GM23338 (cell line): ENCODE measurements at regions not wholly inside any gene's neighbourhood (a gene's known extent, or its start where the extent isn't known, plus 50 kb on each side); places are given as distances from the start of the nearest gene placed in this dataset.
"Not testable (repeated sequence)": the region's sequence is repeated elsewhere in the genome, so short reads cannot be mapped to it uniquely, and the experiment has no call there.

Experiments
- ATAC-seq: fragments of 200-7000 bp; cut with Tn5 transposase; 3 replicates; pipeline ENCODE4 v1.9.1; 2020
- DNase-seq: peaks from one replicate; pipeline ENCODE4 v3.0.0-alpha.2; 2015; ENCODE audit warnings: low spot score
- H2AFZ ChIP-seq: fragments of 200-600 bp; sonication (generic); 2 replicates; pipeline ENCODE4 v1.8.0; 2016; ENCODE audit warnings: antibody characterized with exemption, mild to moderate bottlenecking, moderate library complexity
- H3F3A ChIP-seq: fragments of 200-600 bp; sonication (generic); replicated peaks from 2 replicates; pipeline ENCODE4 v1.8.0; 2017; ENCODE audit warnings: antibody characterized with exemption, mixed run types, low read depth
- H3K27ac ChIP-seq: fragments of 200-600 bp; sonication (generic); 2 replicates; pipeline ENCODE4 v1.6.1; 2016; ENCODE audit warnings: low read depth
- H3K27me3 ChIP-seq: fragments of 200-600 bp; sonication (generic); 2 replicates; pipeline ENCODE4 v1.8.0; 2016; ENCODE audit warnings: mild to moderate bottlenecking, mixed run types, moderate library complexity; ENCODE audit not compliant: insufficient read depth
- H3K36me3 ChIP-seq: fragments of 200-600 bp; sonication (generic); 2 replicates; pipeline ENCODE4 v1.8.0; 2016; ENCODE audit warnings: mild to moderate bottlenecking; ENCODE audit not compliant: insufficient read depth
- H3K4me1 ChIP-seq: fragments of 200-600 bp; sonication (generic); 2 replicates; pipeline ENCODE4 v1.8.0; 2016; ENCODE audit warnings: mild to moderate bottlenecking, moderate library complexity; ENCODE audit not compliant: insufficient read depth
- H3K4me2 ChIP-seq: fragments of 200-600 bp; sonication (generic); 2 replicates; pipeline ENCODE4 v1.7.1; 2017; ENCODE audit warnings: mixed run types
- H3K4me3 ChIP-seq: fragments of 200-600 bp; sonication (generic); 2 replicates; pipeline ENCODE4 v1.6.1; 2016; ENCODE audit warnings: mixed run types
- H3K79me2 ChIP-seq: fragments of 200-600 bp; sonication (generic); replicated peaks from 2 replicates; pipeline ENCODE4 v1.8.0; 2017; ENCODE audit warnings: mild to moderate bottlenecking; ENCODE audit not compliant: insufficient read depth
- H3K9me2 ChIP-seq: fragments of 200-600 bp; sonication (generic); 2 replicates; pipeline ENCODE4 v1.8.0; 2017; ENCODE audit not compliant: insufficient read depth
- H4K20me1 ChIP-seq: fragments of 200-600 bp; sonication (generic); replicated peaks from 2 replicates; pipeline ENCODE4 v1.8.0; 2017; ENCODE audit warnings: mild to moderate bottlenecking; ENCODE audit not compliant: insufficient read depth
- H3K27ac Mint-ChIP-seq: 2 replicates; pipeline ENCODE4 v1.8.0; 2020; ENCODE audit warnings: inconsistent platforms, mild to moderate bottlenecking, moderate library complexity, mixed read lengths
- H3K27me3 Mint-ChIP-seq: 3 replicates; pipeline ENCODE4 v1.8.0; 2022; ENCODE audit warnings: low read depth, mild to moderate bottlenecking, moderate library complexity, mixed read lengths, inconsistent platforms; ENCODE audit not compliant: insufficient read depth, poor library complexity
- H3K36me3 Mint-ChIP-seq: 3 replicates; pipeline ENCODE4 v1.8.0; 2021; ENCODE audit warnings: low read depth, mild to moderate bottlenecking, inconsistent platforms, moderate library complexity, mixed read lengths
- H3K4me1 Mint-ChIP-seq: 3 replicates; pipeline ENCODE4 v1.8.0; 2020; ENCODE audit warnings: mild to moderate bottlenecking, inconsistent platforms, mixed read lengths
- H3K4me3 Mint-ChIP-seq: 3 replicates; pipeline ENCODE4 v1.8.0; 2021; ENCODE audit warnings: moderate library complexity, mild to moderate bottlenecking, inconsistent platforms, mixed read lengths
- H3K9me3 Mint-ChIP-seq: 3 replicates; pipeline ENCODE4 v1.8.0; 2020; ENCODE audit warnings: moderate library complexity, mild to moderate bottlenecking, inconsistent platforms, mixed read lengths
- POLR2AphosphoS5 ChIP-seq: IDR thresholded peaks from 2 replicates; pipeline ENCODE4 v1.6.1; 2016; ENCODE audit warnings: antibody characterized with exemption, low read depth
- TF ChIP-seq, protein P1 (sequence below): fragments of 250-450 bp; sonication (Bioruptor Pico); IDR thresholded peaks from 2 replicates; pipeline ENCODE4 v1.5.0; 2020; ENCODE audit warnings: mild to moderate bottlenecking, moderate library complexity

DNA sequence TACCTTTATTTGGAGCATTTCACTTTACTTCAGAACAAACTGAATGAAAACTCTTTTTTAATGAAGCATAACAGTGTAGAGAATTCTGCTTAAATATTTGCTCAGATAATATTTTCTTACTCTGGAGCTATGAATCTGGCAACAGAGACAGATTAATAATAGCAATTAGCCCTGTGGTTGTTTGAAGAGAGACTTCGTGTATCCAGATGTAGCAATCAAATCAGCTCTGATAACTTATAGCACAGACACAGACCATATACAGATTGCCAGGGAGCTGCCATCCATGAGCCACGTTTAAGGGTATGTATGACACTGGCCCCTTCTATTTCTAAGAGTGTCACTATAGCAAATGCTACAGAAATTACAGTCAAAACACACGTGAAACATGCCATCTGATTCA, 146.6 kb downstream of the EXOC5 start (continued):
- TF ChIP-seq, protein P1, sequence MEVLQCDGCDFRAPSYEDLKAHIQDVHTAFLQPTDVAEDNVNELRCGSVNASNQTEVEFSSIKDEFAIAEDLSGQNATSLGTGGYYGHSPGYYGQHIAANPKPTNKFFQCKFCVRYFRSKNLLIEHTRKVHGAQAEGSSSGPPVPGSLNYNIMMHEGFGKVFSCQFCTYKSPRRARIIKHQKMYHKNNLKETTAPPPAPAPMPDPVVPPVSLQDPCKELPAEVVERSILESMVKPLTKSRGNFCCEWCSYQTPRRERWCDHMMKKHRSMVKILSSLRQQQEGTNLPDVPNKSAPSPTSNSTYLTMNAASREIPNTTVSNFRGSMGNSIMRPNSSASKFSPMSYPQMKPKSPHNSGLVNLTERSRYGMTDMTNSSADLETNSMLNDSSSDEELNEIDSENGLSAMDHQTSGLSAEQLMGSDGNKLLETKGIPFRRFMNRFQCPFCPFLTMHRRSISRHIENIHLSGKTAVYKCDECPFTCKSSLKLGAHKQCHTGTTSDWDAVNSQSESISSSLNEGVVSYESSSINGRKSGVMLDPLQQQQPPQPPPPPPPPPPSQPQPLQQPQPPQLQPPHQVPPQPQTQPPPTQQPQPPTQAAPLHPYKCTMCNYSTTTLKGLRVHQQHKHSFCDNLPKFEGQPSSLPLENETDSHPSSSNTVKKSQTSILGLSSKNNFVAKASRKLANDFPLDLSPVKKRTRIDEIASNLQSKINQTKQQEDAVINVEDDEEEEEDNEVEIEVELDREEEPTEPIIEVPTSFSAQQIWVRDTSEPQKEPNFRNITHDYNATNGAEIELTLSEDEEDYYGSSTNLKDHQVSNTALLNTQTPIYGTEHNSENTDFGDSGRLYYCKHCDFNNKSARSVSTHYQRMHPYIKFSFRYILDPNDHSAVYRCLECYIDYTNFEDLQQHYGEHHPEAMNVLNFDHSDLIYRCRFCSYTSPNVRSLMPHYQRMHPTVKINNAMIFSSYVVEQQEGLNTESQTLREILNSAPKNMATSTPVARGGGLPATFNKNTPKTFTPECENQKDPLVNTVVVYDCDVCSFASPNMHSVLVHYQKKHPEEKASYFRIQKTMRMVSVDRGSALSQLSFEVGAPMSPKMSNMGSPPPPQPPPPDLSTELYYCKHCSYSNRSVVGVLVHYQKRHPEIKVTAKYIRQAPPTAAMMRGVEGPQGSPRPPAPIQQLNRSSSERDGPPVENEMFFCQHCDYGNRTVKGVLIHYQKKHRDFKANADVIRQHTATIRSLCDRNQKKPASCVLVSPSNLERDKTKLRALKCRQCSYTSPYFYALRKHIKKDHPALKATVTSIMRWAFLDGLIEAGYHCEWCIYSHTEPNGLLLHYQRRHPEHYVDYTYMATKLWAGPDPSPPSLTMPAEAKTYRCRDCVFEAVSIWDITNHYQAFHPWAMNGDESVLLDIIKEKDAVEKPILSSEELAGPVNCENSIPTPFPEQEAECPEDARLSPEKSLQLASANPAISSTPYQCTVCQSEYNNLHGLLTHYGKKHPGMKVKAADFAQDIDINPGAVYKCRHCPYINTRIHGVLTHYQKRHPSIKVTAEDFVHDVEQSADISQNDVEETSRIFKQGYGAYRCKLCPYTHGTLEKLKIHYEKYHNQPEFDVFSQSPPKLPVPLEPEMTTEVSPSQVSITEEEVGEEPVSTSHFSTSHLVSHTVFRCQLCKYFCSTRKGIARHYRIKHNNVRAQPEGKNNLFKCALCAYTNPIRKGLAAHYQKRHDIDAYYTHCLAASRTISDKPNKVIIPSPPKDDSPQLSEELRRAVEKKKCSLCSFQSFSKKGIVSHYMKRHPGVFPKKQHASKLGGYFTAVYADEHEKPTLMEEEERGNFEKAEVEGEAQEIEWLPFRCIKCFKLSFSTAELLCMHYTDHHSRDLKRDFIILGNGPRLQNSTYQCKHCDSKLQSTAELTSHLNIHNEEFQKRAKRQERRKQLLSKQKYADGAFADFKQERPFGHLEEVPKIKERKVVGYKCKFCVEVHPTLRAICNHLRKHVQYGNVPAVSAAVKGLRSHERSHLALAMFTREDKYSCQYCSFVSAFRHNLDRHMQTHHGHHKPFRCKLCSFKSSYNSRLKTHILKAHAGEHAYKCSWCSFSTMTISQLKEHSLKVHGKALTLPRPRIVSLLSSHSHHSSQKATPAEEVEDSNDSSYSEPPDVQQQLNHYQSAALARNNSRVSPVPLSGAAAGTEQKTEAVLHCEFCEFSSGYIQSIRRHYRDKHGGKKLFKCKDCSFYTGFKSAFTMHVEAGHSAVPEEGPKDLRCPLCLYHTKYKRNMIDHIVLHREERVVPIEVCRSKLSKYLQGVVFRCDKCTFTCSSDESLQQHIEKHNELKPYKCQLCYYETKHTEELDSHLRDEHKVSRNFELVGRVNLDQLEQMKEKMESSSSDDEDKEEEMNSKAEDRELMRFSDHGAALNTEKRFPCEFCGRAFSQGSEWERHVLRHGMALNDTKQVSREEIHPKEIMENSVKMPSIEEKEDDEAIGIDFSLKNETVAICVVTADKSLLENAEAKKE (CRISPR knock-in tag), result no peak

DNA sequence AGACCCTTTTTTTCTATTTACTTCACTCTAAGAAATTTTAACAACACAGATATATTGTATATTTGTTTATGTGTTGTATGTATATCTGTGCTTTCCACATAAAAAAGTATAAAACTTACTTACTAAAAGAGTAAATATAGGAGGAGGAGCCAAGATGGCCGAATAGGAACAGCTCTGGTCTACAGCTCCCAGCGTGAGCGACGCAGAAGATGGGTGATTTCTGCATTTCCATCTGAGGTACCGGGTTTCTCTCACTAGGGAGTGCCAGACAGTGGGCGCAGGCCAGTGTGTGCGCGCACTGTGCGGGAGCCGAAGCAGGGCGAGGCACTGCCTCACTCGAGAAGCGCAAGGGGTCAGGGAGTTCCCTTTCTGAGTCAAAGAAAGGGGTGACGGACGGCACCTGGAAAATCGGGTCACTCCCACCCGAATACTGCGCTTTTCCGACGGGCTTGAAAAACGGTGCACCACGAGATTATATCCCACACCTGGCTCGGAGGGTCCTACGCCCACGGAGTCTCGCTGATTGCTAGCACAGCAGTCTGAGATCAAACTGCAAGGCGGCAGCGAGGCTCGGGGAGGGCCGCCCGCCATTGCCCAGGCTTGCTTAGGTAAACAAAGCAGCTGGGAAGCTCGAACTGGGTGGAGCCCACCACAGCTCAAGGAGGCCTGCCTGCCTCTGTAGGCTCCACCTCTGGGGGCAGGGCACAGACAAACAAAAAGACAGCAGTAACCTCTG, 156.5 kb downstream of the EXOC5 start:
- H3K27me3 ChIP-seq, H3K27me3 Mint-ChIP-seq, H3F3A ChIP-seq, H3K4me1 ChIP-seq, ATAC-seq, H3K36me3 ChIP-seq, H3K4me1 Mint-ChIP-seq, H4K20me1 ChIP-seq, H3K9me2 ChIP-seq, H3K79me2 ChIP-seq: not testable (repeated sequence)
- Histone ChIP-seq H3K4me2 (peak overlapping the region; percentile 76), H3K4me3 (peak overlapping the region; percentile 52), H3K27ac (peak overlapping the region; percentile 76), H2AFZ (peak overlapping the region; percentile 1; the same call in 1 of the 2 replicates)
- peaks cover 37% of the 10 kb centered on the region; the same call in 2 of the 3 replicates for H3K9me3 Mint-ChIP-seq
- peak overlapping the region; percentile 88; the same call in 1 of the 2 replicates for H3K27ac Mint-ChIP-seq
- peak; percentile 52 for TF ChIP-seq POLR2AphosphoS5
- H3K4me3 Mint-ChIP-seq, result peak overlapping the region; percentile 73; the same call in 2 of the 3 replicates
- peak; percentile 10 for DNase-seq
- H3K36me3 Mint-ChIP-seq, result peaks cover 16% of the 10 kb centered on the region

DNA sequence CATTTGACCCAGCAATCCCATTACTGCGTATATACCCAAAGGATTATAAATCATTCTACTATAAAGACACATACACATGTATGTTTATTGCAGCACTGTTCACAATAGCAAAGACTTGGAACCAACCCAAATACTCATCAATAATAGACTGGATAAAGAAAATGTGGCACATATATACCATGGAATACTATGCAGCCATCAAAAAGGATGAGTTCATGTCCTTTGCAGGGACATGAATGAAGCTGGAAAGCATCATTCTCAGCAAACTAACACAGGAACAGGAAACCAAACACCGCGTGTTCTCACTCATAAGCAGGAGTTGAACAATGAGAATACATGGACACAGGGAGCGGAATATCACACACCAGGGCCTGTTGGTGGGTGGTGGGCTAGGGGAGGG, 158.3 kb downstream of the EXOC5 start:
- not testable (repeated sequence) for H3F3A ChIP-seq, H3K4me2 ChIP-seq, H3K4me1 Mint-ChIP-seq, H3K79me2 ChIP-seq, H2AFZ ChIP-seq, H3K4me3 Mint-ChIP-seq, H3K27me3 ChIP-seq, H3K27ac ChIP-seq, H3K9me2 ChIP-seq, H3K36me3 ChIP-seq, ATAC-seq, H3K4me1 ChIP-seq, H3K4me3 ChIP-seq, DNase-seq, H3K27ac Mint-ChIP-seq, H4K20me1 ChIP-seq, H3K27me3 Mint-ChIP-seq
- Mint-ChIP-seq H3K36me3 (peaks cover 18% of the 10 kb centered on the region), H3K9me3 (peaks cover 41% of the 10 kb centered on the region; the same call in 2 of the 3 replicates)
